DOHH2 (cell line): ENCODE measurements at regions not wholly inside any gene's neighbourhood (a gene's known extent, or its start where the extent isn't known, plus 50 kb on each side); places are given as distances from the start of the nearest gene placed in this dataset.

Experiments
- CTCF ChIP-seq: fragments of 200-600 bp; sonication (generic); IDR thresholded peaks from one replicate; pipeline ENCODE4 v1.5.1; 2014; ENCODE audit warnings: antibody characterized with exemption, mild to moderate bottlenecking, low read depth, low read length; ENCODE audit not compliant: poor library complexity, severe bottlenecking
- EZH2phosphoT487 ChIP-seq: fragments of 200-600 bp; sonication (generic); IDR thresholded peaks from 2 replicates; pipeline ENCODE4 v1.6.1; 2017; ENCODE audit warnings: borderline replicate concordance, mild to moderate bottlenecking, antibody characterized with exemption, low read length, moderate library complexity, mixed read lengths

DNA sequence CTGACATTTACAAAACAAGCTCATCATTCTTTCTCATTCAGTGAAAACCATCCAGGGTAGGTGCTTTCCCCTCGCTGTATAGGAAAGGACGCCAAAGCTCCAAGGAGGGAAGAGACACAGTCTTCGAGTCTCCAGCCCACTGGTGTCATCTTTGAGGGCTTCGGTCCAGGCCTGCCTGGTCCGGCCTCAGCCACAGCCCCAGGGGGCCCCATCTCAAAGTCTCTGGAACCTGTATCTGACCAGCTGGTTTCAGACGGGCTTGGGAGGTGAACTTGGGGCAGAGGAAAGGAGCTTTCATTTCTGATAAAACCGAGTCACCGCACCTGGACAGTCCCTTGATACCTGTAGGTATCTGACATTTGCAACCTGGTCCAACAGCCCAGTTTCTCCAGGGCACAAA is 229.5 kb upstream of the RTL1 start:
- no peak for TF ChIP-seq CTCF
- no peak for TF ChIP-seq EZH2phosphoT487
